Bronchial epithelial cell (primary cell): ENCODE measurements at regions not wholly inside any gene's neighbourhood (a gene's known extent, or its start where the extent isn't known, plus 50 kb on each side); places are given as distances from the start of the nearest gene placed in this dataset.

ENCODE experiments used
- DNase-seq: peaks from one replicate; pipeline ENCODE4 v3.0.0-alpha.2; 2010; ENCODE audit warnings: low read depth
- FAIRE-seq: peaks from 2 replicates; lab custom pipeline; 2011; peaks lifted over from hg19 to GRCh38; lab: Jason Lieb, UNC
- H3K27me3 ChIP-seq: 2 replicates; pipeline ENCODE4 v1.5.1; 2011; ENCODE audit warnings: low read length; ENCODE audit not compliant: control insufficient read depth, insufficient read depth
- H3K36me3 ChIP-seq: 2 replicates; pipeline ENCODE4 v1.5.1; 2011; ENCODE audit warnings: low read length; ENCODE audit not compliant: control insufficient read depth, insufficient read depth
- H3K4me3 ChIP-seq: 2 replicates; pipeline ENCODE4 v1.5.1; 2011; ENCODE audit warnings: mild to moderate bottlenecking, low read depth, low read length, control low read depth
- CTCF ChIP-seq: IDR thresholded peaks from 2 replicates; pipeline ENCODE4 v1.5.1; 2011; ENCODE audit warnings: mild to moderate bottlenecking, moderate library complexity, low read length, control low read depth, inconsistent platforms; ENCODE audit not compliant: insufficient read depth, severe bottlenecking

- Histone ChIP-seq H3K27me3 (no peaks in the 10 kb centered on the region), H3K36me3 (no peaks in the 10 kb centered on the region), H3K4me3 (no peak overlapping the region)
- DNase-seq (no peak), FAIRE-seq (no peak)
- no peak for TF ChIP-seq CTCF
These were observed 158.2 kb upstream of the C14orf180 start for GRCh38 chr14:104421401-104421821.

- no peak for FAIRE-seq
- Histone ChIP-seq H3K27me3 (no peaks in the 10 kb centered on the region), H3K4me3 (no peak overlapping the region), H3K36me3 (no peaks in the 10 kb centered on the region)
- TF ChIP-seq CTCF = no peak
- DNase-seq = no peak
These were observed 157.4 kb upstream of the C14orf180 start for GRCh38 chr14:104421892-104422828.

GRCh38 chr14:104422837-104423681 is 156.5 kb upstream of the C14orf180 start:
- no peak for DNase-seq
- FAIRE-seq = no peak
- no peaks in the 10 kb centered on the region for H3K36me3 ChIP-seq
- no peaks in the 10 kb centered on the region for H3K27me3 ChIP-seq
- no peak for TF ChIP-seq CTCF
- no peak overlapping the region for H3K4me3 ChIP-seq

GRCh38 chr14:104423701-104424405 is 155.7 kb upstream of the C14orf180 start:
- Histone ChIP-seq H3K36me3 (no peaks in the 10 kb centered on the region), H3K27me3 (no peaks in the 10 kb centered on the region), H3K4me3 (no peak overlapping the region)
- no peak for TF ChIP-seq CTCF
- FAIRE-seq (no peak), DNase-seq (no peak)

- no peaks in the 10 kb centered on the region for H3K27me3 ChIP-seq
- no peak overlapping the region for H3K4me3 ChIP-seq
- TF ChIP-seq CTCF = no peak
- FAIRE-seq (no peak), DNase-seq (no peak)
- no peaks in the 10 kb centered on the region for H3K36me3 ChIP-seq
These were observed 155.0 kb upstream of the C14orf180 start for GRCh38 chr14:104424406-104425072.
